Neural progenitor cell (in vitro differentiated cells): ENCODE measurements at regions not wholly inside any gene's neighbourhood (a gene's known extent, or its start where the extent isn't known, plus 50 kb on each side); places are given as distances from the start of the nearest gene placed in this dataset.

Experiments used
- EZH2 ChIP-seq: fragments of 200-600 bp; sonication (generic); IDR thresholded peaks from 2 replicates; pipeline ENCODE4 v1.6.1; 2017; ENCODE audit warnings: antibody characterized with exemption, mild to moderate bottlenecking, moderate library complexity
- EZH2phosphoT487 ChIP-seq: fragments of 200-600 bp; sonication (generic); IDR thresholded peaks from 2 replicates; pipeline ENCODE4 v1.6.1; 2017; ENCODE audit warnings: antibody characterized with exemption
- TF ChIP-seq, protein P1 (sequence below): fragments of 200-600 bp; sonication (generic); IDR thresholded peaks from 2 replicates; pipeline ENCODE4 v1.5.1; 2017; ENCODE audit warnings: antibody characterized with exemption, mild to moderate bottlenecking

DNA sequence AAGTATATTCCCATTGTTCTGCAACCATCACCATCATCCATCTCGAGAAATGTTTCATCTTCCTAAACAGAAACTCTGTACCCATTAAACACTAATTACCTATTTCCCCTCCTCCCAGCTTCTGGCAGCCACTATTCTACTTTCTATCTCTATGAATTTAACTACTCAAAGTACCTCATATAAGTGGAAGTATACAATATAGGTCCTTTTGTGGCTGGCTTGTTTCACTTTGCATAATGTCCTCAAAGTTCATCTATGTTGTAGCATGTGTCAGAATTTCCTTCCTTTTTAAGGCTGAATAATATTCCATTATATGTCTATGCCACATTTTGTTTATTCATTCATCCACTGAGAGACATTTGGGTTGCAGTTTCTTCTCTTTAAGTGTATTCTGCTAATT lies 159.4 kb downstream of the KCNRG start:
- no peak for TF ChIP-seq EZH2phosphoT487
- TF ChIP-seq, protein P1, sequence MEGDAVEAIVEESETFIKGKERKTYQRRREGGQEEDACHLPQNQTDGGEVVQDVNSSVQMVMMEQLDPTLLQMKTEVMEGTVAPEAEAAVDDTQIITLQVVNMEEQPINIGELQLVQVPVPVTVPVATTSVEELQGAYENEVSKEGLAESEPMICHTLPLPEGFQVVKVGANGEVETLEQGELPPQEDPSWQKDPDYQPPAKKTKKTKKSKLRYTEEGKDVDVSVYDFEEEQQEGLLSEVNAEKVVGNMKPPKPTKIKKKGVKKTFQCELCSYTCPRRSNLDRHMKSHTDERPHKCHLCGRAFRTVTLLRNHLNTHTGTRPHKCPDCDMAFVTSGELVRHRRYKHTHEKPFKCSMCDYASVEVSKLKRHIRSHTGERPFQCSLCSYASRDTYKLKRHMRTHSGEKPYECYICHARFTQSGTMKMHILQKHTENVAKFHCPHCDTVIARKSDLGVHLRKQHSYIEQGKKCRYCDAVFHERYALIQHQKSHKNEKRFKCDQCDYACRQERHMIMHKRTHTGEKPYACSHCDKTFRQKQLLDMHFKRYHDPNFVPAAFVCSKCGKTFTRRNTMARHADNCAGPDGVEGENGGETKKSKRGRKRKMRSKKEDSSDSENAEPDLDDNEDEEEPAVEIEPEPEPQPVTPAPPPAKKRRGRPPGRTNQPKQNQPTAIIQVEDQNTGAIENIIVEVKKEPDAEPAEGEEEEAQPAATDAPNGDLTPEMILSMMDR, result no peak
- no peak for TF ChIP-seq EZH2
